Transverse colon (tissue), 4 donors: ENCODE measurements at regions not wholly inside any gene's neighbourhood (a gene's known extent, or its start where the extent isn't known, plus 50 kb on each side); places are given as distances from the start of the nearest gene placed in this dataset.
"Not testable (repeated sequence)": the region's sequence is repeated elsewhere in the genome, so short reads cannot be mapped to it uniquely, and the experiment has no call there.

Experiments used
- DNase-seq: peaks from one replicate; pipeline ENCODE4 v3.0.0-alpha.2; 2019
- H3K27ac ChIP-seq, 4 donors: fragments of 200-600 bp; sonication (generic); 2 replicates each; pipeline ENCODE4 v1.5.1; 2016 to 2018; ENCODE audit warnings: inconsistent platforms in 4 of 4
- H3K27me3 ChIP-seq: fragments of 200-600 bp; sonication (generic); 2 replicates; pipeline ENCODE4 v1.5.1; 2017; ENCODE audit warnings: inconsistent platforms
- H3K36me3 ChIP-seq, 4 donors: fragments of 200-600 bp; sonication (generic); 2 replicates each; pipeline ENCODE4 v1.5.1; 2017 to 2019; ENCODE audit warnings: inconsistent platforms in 4 of 4
- H3K4me1 ChIP-seq, 4 donors: fragments of 200-600 bp; sonication (generic); 2 replicates each; pipeline ENCODE4 v1.5.1; 2017 to 2020; ENCODE audit warnings: inconsistent platforms in 4 of 4
- H3K4me3 ChIP-seq, 4 donors: fragments of 200-600 bp; sonication (generic); 1 replicate in 1 of 4; 2 replicates in 3 of 4; pipeline versions ENCODE4 v1.5.1 to v1.6.1; 2017 to 2019; ENCODE audit warnings: inconsistent platforms in 4 of 4
- H3K9me3 ChIP-seq, 2 donors: fragments of 200-600 bp; sonication (generic); 2 replicates each; pipeline ENCODE4 v1.5.1; 2017 to 2019; ENCODE audit warnings: inconsistent platforms in 2 of 2
- CTCF ChIP-seq, 5 experiments: fragments of 200-600 bp in 3 of 5; fragments of 450-650 bp in 2 of 5; sonication (generic) in 3 of 5; IDR thresholded peaks; 1 replicate in 2 of 5; 2 replicates in 3 of 5; pipeline ENCODE4 v1.5.1; 2016 to 2017; ENCODE audit warnings: antibody characterized with exemption in 5 of 5, inconsistent platforms in 3 of 5, mild to moderate bottlenecking in 2 of 5, moderate library complexity in 1 of 5
- EP300 ChIP-seq: sonication (generic); formaldehyde crosslinking; IDR thresholded peaks from one replicate; pipeline ENCODE4 v1.6.1; 2017; ENCODE audit warnings: antibody characterized with exemption, low read depth
- POLR2A ChIP-seq: fragments of 450-650 bp; IDR thresholded peaks from one replicate; pipeline ENCODE4 v1.6.1; 2016; ENCODE audit warnings: antibody characterized with exemption, mild to moderate bottlenecking, moderate library complexity
- POLR2AphosphoS5 ChIP-seq, 3 donors: sonication (generic); formaldehyde crosslinking; IDR thresholded peaks; one replicate each; pipeline ENCODE4 v1.6.1; 2016; ENCODE audit warnings: antibody characterized with exemption in 3 of 3
- WGBS, 2 donors: methylation state at CpG; one replicate each; pipeline ENCODE4 v1.1.5; 2018; ENCODE audit warnings: low coverage in 1 of 2; 5-methylcytosine and 5-hydroxymethylcytosine counted together
- in situ Hi-C, 4 donors: fragments of 200-750 bp; cut with MboI; loops; one replicate each; pipeline versions ENCODE4 v1.15.0 to v1.15.1; 2017; ENCODE audit warnings: low sequenced_read_pairs in 3 of 4, low pct_ligation_motif_present in 1 of 4, low pct_unique_long_range_greater_than_20kb in 1 of 4
- intact Hi-C: fragments of 100-400 bp; cut with DNase I; formaldehyde crosslinking; loops from one replicate; pipeline ENCODE4 v1.15.1; 2023; ENCODE audit warnings: low total_unique reads

GRCh38 chrX:129086802-129087201, 436.5 kb downstream of the SMARCA1 start:
- in situ Hi-C loops = no loop called here
- intact Hi-C loops = no loop called here
- TF ChIP-seq EP300 (no peak), POLR2AphosphoS5 (IDR thresholded peaks at IDR 0.05) (no peak), POLR2A (no peak), CTCF (IDR thresholded peaks at IDR 0.05) (no peak)
- DNase-seq = no peak
- no peak overlapping the region for H3K27ac ChIP-seq
- no peaks in the 10 kb centered on the region for H3K9me3 ChIP-seq
- no peak overlapping the region for H3K4me3 ChIP-seq
- H3K4me1 ChIP-seq = no peaks in the 10 kb centered on the region
- H3K27me3 ChIP-seq = no peaks in the 10 kb centered on the region
- 95% methylated on average over 7 of the region's 7 CpGs; no CpG with 5 or more reads in 1 of the 2 donors for WGBS, 2 donors
- H3K36me3 ChIP-seq = no peaks in the 10 kb centered on the region

GRCh38 chrX:129084291-129084690, 439.0 kb downstream of the SMARCA1 start:
- H3K9me3 ChIP-seq, in situ Hi-C loops, DNase-seq, H3K4me3 ChIP-seq, H3K27ac ChIP-seq, H3K4me1 ChIP-seq, H3K27me3 ChIP-seq, intact Hi-C loops, H3K36me3 ChIP-seq: not testable (repeated sequence)
- WGBS, 2 donors = 90% methylated on average over 3 of the region's 3 CpGs; no CpG with 5 or more reads in 1 of the 2 donors

- DNase-seq = no peak
- no peaks in the 10 kb centered on the region for H3K9me3 ChIP-seq
- 39% methylated on average over 3 of the region's 3 CpGs; no CpG with 5 or more reads in 1 of the 2 donors for WGBS, 2 donors
- H3K27me3 ChIP-seq = no peaks in the 10 kb centered on the region
- TF ChIP-seq CTCF (IDR thresholded peaks at IDR 0.05) = no peak
- TF ChIP-seq POLR2AphosphoS5 (IDR thresholded peaks at IDR 0.05) = no peak
- no peak for TF ChIP-seq EP300
- TF ChIP-seq POLR2A = no peak
- H3K36me3 ChIP-seq = no peaks in the 10 kb centered on the region
- in situ Hi-C loops = no loop called here
- no peak overlapping the region for H3K4me3 ChIP-seq
- H3K27ac ChIP-seq = no peak overlapping the region
- no peaks in the 10 kb centered on the region for H3K4me1 ChIP-seq
- intact Hi-C loops = no loop called here
These were observed 445.7 kb downstream of the SMARCA1 start for GRCh38 chrX:129077424-129078170.

GRCh38 chrX:129071390-129071789, 451.9 kb downstream of the SMARCA1 start:
- in situ Hi-C loops = no loop called here
- 13% methylated on average over 2 of the region's 2 CpGs; no CpG with 5 or more reads in 1 of the 2 donors for WGBS, 2 donors

More at GRCh38 chrX:129071390-129071789, 451.9 kb downstream of the SMARCA1 start:
- intact Hi-C loops = no loop called here
- no peak for DNase-seq
- no peaks in the 10 kb centered on the region for H3K27me3 ChIP-seq
- no peaks in the 10 kb centered on the region for H3K36me3 ChIP-seq
- TF ChIP-seq CTCF (IDR thresholded peaks at IDR 0.05) (no peak), POLR2A (no peak), POLR2AphosphoS5 (IDR thresholded peaks at IDR 0.05) (no peak), EP300 (no peak)
- H3K4me1 ChIP-seq = no peaks in the 10 kb centered on the region
- H3K27ac ChIP-seq = no peak overlapping the region
- no peaks in the 10 kb centered on the region for H3K9me3 ChIP-seq
- H3K4me3 ChIP-seq = no peak overlapping the region
